ENCODE measurements at regions not wholly inside any gene's neighbourhood (a gene's known extent, or its start where the extent isn't known, plus 50 kb on each side); places are given as distances from the start of the nearest gene placed in this dataset.

DNA sequence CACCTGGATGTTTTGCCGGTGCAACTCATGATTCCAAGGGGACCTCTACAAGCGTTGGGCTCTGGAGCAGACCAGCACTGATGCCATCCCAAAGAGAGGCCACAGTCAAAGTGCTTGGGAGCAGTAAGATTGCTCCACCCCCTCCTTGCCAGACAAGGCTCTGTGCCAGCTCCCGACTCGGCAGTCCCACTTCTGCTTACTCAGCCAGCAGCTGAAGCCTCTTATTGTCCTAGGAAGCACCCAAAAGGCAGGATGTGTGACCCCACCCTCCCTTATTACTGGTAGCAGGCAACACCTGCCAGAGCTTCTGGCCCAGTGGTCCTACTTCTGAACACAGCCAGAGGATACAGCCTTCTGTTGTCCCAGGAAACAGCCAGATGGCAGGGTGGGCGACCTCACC lies 614.2 kb downstream of the TENT5A start:
- no peak for TF ChIP-seq JUNB (IDR thresholded peaks at IDR 0.05)
- TF ChIP-seq TBL1XR1 (IDR thresholded peaks at IDR 0.05; ENCODE audit: low read depth, low read length), result no peak
- TF ChIP-seq, protein P1, sequence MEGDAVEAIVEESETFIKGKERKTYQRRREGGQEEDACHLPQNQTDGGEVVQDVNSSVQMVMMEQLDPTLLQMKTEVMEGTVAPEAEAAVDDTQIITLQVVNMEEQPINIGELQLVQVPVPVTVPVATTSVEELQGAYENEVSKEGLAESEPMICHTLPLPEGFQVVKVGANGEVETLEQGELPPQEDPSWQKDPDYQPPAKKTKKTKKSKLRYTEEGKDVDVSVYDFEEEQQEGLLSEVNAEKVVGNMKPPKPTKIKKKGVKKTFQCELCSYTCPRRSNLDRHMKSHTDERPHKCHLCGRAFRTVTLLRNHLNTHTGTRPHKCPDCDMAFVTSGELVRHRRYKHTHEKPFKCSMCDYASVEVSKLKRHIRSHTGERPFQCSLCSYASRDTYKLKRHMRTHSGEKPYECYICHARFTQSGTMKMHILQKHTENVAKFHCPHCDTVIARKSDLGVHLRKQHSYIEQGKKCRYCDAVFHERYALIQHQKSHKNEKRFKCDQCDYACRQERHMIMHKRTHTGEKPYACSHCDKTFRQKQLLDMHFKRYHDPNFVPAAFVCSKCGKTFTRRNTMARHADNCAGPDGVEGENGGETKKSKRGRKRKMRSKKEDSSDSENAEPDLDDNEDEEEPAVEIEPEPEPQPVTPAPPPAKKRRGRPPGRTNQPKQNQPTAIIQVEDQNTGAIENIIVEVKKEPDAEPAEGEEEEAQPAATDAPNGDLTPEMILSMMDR (IDR thresholded peaks at IDR 0.05 in 2 of 3, conservative IDR thresholded peaks at IDR 0.05 in 1 of 3; ENCODE audit: control insufficient read depth in 2 of 3, extremely low read depth in 1 of 3, insufficient read depth in 1 of 3, low read depth in 3 of 3, low read length in 3 of 3), result no peak
- TF ChIP-seq, protein P2, sequence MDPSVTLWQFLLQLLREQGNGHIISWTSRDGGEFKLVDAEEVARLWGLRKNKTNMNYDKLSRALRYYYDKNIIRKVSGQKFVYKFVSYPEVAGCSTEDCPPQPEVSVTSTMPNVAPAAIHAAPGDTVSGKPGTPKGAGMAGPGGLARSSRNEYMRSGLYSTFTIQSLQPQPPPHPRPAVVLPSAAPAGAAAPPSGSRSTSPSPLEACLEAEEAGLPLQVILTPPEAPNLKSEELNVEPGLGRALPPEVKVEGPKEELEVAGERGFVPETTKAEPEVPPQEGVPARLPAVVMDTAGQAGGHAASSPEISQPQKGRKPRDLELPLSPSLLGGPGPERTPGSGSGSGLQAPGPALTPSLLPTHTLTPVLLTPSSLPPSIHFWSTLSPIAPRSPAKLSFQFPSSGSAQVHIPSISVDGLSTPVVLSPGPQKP (IDR thresholded peaks at IDR 0.05; ENCODE audit: low read depth, low read length), result no peak
- TF ChIP-seq EP300 (IDR thresholded peaks at IDR 0.05; ENCODE audit: borderline replicate concordance in 1 of 2, control insufficient read depth in 1 of 2, low read depth in 2 of 2, low read length in 2 of 2), result no peak
- no peak for TF ChIP-seq TAF1 (IDR thresholded peaks at IDR 0.05; ENCODE audit: borderline replicate concordance, low read depth, low read length)
- TF ChIP-seq, protein P3, sequence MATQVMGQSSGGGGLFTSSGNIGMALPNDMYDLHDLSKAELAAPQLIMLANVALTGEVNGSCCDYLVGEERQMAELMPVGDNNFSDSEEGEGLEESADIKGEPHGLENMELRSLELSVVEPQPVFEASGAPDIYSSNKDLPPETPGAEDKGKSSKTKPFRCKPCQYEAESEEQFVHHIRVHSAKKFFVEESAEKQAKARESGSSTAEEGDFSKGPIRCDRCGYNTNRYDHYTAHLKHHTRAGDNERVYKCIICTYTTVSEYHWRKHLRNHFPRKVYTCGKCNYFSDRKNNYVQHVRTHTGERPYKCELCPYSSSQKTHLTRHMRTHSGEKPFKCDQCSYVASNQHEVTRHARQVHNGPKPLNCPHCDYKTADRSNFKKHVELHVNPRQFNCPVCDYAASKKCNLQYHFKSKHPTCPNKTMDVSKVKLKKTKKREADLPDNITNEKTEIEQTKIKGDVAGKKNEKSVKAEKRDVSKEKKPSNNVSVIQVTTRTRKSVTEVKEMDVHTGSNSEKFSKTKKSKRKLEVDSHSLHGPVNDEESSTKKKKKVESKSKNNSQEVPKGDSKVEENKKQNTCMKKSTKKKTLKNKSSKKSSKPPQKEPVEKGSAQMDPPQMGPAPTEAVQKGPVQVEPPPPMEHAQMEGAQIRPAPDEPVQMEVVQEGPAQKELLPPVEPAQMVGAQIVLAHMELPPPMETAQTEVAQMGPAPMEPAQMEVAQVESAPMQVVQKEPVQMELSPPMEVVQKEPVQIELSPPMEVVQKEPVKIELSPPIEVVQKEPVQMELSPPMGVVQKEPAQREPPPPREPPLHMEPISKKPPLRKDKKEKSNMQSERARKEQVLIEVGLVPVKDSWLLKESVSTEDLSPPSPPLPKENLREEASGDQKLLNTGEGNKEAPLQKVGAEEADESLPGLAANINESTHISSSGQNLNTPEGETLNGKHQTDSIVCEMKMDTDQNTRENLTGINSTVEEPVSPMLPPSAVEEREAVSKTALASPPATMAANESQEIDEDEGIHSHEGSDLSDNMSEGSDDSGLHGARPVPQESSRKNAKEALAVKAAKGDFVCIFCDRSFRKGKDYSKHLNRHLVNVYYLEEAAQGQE (IDR thresholded peaks at IDR 0.05; ENCODE audit: low read depth, low read length), result no peak
- TF ChIP-seq, protein P4, sequence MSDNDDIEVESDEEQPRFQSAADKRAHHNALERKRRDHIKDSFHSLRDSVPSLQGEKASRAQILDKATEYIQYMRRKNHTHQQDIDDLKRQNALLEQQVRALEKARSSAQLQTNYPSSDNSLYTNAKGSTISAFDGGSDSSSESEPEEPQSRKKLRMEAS (IDR thresholded peaks at IDR 0.05; ENCODE audit: low read depth, low read length), result no peak
- no peak for TF ChIP-seq EZH2 (IDR thresholded peaks at IDR 0.05; ENCODE audit: borderline replicate concordance, control insufficient read depth, low read depth, low read length)
- no peak for TF ChIP-seq CBFB (IDR thresholded peaks at IDR 0.05; ENCODE audit: low read depth)
- TF ChIP-seq, protein P5, sequence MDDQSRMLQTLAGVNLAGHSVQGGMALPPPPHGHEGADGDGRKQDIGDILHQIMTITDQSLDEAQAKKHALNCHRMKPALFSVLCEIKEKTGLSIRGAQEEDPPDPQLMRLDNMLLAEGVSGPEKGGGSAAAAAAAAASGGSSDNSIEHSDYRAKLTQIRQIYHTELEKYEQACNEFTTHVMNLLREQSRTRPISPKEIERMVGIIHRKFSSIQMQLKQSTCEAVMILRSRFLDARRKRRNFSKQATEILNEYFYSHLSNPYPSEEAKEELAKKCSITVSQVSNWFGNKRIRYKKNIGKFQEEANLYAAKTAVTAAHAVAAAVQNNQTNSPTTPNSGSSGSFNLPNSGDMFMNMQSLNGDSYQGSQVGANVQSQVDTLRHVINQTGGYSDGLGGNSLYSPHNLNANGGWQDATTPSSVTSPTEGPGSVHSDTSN (IDR thresholded peaks at IDR 0.05; ENCODE audit: insufficient replicate concordance, low read depth, low read length), result no peak
